KBM-7 (cell line): ENCODE measurements at regions not wholly inside any gene's neighbourhood (a gene's known extent, or its start where the extent isn't known, plus 50 kb on each side); places are given as distances from the start of the nearest gene placed in this dataset.
"Not testable (repeated sequence)": the region's sequence is repeated elsewhere in the genome, so short reads cannot be mapped to it uniquely, and the experiment has no call there.

Experiments
- DNase-seq: peaks from one replicate; pipeline ENCODE4 v3.0.0-alpha.2; 2015
- in situ Hi-C: fragments of 300-500 bp; cut with MboI; formaldehyde crosslinking; loops from 2 replicates; pipeline ENCODE4 v1.14.3; 2020; ENCODE audit warnings: low sequenced_read_pairs, low pct_unique_long_range_greater_than_20kb, mixed read lengths

GRCh38 chr11:38952698-38953097, 2354.7 kb upstream of the RAG2 start:
- DNase-seq, result no peak
- in situ Hi-C loops, result no loop called here

GRCh38 chr11:38950867-38951266, 2352.8 kb upstream of the RAG2 start:
- DNase-seq, result no peak
- in situ Hi-C loops, result no loop called here

DNA sequence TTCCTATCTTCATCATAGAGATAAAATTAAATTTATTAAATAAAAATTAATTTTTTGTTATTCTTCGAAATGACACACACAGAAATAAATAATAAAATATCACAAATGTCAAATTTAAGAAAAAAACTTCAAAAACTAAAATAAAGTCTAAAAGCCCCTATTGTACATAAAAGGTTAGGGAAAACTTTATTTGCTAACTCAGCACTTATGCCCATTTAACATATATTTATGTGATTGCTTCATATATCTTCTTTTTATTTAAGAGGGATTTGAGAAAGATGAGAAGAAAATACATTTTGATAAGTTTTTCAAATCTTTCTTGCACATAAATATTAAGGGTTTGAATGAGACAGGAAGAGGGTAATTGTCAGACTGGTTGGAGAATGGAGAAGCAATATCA, 2350.4 kb upstream of the RAG2 start:
- in situ Hi-C loops, result no loop called here
- peak; percentile 1 for DNase-seq

DNA sequence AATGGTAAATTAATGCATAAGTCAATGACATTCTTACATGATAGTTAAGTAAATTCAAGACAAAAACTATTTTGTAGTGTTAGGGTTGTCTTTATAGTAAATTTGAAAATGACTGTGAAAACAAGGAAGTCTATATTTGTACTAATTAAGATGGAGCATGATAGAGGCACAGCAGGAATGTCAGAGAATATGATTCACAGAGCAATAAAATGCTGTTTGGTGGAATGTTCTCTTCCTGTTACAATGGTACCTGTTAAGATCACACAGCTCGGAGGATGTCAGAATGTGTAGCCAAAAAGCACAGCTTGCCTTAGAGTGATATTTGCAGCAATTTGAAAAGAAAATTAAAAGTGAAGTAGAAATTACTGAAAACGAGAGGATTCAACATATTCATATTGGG, 2339.7 kb upstream of the RAG2 start:
- no peak for DNase-seq
- in situ Hi-C loops, result no loop called here

DNA sequence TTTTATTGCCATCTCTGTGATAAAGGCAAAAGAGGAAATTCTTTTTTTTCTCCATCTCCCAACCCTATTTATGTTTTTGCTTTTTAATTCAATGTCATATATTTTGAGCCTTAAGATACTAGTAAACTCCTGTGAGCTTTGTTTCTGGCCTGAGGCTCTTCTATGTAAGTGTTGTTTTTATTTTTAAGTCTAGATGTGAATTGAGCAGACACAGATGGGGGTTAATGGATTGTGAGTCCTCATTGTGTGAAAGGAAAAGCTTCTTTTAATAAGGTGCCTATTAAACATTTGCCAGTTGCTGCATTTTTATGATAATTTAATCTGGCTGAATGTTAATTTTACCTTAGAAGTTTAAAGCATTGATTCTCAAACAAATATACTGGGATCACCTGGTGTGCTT, 2337.9 kb upstream of the RAG2 start:
- in situ Hi-C loops, result no loop called here

DNA sequence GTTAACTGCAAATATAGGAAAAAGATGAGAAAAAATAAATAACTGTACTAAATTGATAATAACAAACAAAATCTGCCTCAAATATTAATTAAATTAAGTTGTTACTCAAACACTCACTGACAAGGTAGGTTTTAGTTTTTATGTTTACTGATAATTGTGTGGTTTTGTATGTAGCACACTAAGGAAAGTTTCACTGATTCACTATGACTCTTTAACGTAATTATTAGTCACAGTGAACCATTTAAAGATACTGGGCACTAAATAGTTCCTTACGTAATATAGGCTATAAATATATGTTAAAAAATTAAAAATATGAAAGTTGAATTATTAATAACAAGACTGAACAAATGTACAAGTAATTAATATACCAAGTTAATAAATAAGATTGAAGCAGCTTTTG, 2330.0 kb upstream of the RAG2 start:
- DNase-seq, result no peak
- in situ Hi-C loops, result no loop called here

More for the DNA sequence above, 2337.9 kb upstream of the RAG2 start:
- DNase-seq, result no peak

DNA sequence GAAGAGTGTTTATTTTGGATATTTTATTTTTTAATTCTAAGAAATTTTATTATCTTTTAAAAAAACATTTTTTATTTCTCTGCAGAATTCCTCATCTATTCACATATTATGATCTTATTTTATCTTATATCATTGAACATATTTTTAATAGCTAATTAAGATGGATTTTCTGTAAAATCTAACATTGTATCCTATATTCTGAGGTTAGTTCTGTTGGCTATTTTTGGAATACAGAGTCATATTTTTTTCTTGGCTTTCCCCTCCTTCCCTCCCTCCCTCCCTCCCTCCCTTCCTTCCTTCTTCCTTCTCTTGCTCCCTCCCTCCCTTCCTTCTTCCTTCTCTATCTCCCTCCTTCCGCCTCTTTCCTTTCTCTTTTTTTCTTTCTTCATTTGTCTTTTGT, 2326.6 kb upstream of the RAG2 start:
- no peak for DNase-seq
- in situ Hi-C loops, result no loop called here

DNA sequence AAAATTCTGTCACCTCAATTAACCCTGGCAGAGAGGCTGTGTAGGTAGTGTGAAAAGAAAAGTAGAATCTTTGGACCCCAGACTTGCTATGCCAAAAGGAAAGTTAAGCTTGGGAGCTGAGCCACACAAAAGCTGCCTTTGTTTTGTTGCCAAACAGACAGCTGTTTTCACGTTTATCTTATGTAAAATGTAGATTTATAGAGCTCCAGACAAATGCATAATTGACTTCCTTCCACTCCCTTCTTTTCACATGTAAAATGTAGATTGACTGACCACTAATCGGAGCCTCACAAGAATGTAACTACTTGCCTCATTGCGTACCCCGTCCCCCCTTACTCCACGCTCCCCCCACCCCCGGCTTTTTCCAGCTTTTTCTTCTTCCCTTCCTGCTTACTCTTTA, 2302.2 kb upstream of the RAG2 start:
- in situ Hi-C loops, result no loop called here
- DNase-seq, result no peak

- DNase-seq, in situ Hi-C loops: not testable (repeated sequence)
These were observed 2296.2 kb upstream of the RAG2 start for GRCh38 chr11:38894201-38894600.

DNA sequence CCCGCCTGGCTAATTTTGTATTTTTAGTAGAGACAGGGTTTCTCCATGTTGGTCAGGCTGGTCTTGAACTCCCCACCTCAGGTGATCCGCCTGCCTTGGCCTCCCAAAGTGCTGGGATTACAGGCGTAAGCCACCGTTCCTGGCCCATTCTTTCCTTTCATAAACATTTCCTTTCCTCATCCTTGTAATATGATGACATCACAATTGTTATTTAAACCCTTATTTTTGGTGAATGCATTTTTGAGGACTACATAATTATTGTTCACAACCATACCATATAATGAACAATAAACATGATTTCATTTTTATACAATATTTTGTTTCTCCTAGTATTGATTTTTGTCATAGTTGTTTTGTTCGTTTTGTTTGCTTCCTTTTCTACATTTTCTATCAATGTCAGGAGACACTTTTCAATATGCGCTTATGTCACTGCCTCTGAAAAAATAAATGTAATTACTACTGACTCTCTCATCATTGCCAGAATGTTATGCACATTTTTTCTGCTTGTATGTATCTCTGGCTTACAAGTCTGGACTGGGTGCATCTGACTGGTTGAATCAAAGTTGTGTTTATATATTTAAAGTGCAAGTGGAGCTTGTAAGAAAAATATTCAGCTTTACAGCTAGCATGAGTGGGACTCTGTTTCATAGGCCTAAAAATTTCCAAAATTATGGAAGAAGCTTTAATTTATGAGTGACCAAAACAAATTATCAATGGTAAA, 2286.3 kb upstream of the RAG2 start:
- in situ Hi-C loops, result no loop called here
- DNase-seq, result no peak

DNA sequence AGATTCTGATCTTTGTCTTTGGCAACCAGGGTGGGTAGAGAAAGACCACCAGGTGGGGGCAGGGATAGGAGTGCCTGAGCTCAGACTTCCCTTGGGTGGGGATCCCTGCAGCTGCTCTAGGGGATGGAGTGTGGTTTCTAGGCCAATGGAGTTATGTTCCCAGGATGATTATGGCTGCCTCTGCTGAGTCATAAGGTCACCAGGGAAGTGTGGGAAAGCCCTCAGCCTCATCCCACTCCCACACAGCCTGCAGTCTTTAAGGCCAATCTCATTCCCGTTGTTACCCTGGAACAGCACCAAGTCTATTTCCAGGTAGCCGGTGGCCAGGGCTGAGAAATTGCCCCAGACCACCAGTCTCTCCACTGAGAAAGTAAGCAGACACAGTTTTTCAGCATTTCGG, 2269.3 kb upstream of the RAG2 start:
- no peak for DNase-seq
- in situ Hi-C loops, result no loop called here

GRCh38 chr11:38865922-38866321, 2267.9 kb upstream of the RAG2 start:
- DNase-seq, result no peak
- in situ Hi-C loops, result no loop called here

DNA sequence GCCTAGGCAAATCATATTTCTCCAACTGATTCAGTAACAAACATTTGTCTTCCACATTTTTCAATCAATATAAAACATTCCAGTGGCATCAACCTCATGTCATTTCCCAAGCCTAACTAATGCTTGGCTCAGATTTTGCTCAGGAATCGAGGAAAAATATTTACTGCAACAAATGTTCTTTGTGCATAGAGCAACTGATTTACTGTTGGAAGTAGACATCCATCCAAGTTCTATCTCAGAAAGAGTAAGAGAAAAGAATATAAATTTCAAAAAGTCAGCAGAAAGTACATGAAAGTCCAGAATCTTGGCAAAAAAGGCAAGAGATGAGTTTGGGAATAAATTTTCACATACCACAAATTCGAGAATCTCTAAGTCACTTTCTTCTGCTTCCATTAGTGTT, 2245.0 kb upstream of the RAG2 start:
- DNase-seq, result no peak
- in situ Hi-C loops, result no loop called here

DNA sequence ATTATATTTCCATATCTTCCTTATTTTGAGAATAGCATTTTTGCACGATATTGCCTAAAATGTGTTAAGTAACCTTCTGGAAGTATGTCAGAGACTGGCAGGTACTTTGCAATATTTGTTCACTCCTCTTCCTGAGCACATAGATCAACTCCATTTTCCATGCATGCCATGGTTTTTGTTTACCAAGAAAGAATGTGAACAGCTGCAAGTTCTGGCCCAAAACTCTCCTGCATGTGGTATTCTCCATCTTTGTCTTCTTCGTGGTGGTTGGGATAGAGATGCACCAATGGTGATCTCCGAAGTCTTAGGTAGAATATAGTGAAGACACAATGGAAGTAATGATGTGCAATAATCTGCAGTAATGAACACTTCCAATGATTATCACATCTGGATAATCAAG, 2241.0 kb upstream of the RAG2 start:
- DNase-seq, result no peak
- in situ Hi-C loops, result no loop called here

DNA sequence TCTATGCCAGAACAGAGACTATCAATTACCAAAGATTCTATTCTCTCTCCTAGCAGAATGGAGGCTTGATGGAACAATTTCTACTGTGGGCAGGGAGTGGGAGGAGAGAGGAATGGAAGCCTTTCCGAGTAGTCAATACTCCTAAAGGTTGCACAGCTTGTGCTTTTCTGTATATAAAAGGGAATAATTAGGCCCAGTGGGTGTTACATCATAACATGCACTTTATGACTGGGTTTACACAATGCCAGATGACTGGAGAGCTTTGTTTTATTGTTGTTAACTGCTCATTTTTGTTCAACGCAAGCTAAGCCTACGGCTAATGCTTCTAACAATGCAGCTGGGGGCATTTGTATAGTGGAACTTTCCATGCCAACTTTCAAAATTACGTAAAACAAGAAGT, 2237.9 kb upstream of the RAG2 start:
- in situ Hi-C loops, result no loop called here
- DNase-seq, result no peak

GRCh38 chr11:38824573-38824972, 2226.5 kb upstream of the RAG2 start:
- peak; percentile 28 for DNase-seq

DNA sequence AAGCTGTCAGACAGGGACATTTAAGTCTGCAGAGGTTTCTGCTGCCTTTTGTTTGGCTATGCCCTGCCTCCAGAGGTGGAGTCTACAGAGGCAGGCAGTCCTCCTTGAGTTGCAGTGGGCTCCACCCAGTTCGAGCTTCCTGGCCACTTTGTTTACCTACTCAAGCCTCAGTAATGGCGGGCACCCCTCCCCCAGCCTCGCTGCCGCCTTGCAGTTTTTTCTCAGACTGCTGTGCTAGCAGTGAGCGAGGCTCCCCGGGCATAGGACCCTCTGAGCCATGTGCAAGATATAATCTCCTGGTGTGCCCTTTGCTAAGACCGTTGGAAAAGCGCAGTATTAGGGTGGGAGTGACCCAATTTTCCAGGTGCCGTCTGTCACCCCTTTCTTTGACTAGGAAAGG, 2223.8 kb upstream of the RAG2 start:
- DNase-seq, in situ Hi-C loops: not testable (repeated sequence)

More at GRCh38 chr11:38824573-38824972, 2226.5 kb upstream of the RAG2 start:
- in situ Hi-C loops, result no loop called here

DNA sequence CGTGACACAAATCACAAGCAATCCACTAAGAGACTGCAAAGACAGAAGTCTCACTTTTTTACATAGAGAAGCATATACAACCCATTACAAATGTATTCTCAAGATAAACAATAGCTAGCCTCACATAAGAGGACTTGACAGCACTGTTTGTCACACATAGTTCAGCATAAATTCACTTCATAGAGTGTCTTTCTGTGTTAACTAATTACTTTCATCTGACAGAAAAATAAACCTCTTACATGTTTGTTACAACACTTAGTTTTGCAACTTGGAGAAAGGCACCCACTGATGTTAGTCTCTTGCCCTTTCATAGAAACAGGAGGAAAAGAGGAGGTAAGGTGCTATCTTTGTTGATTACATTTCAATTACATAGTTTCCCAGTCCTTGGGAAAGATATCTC, 2221.9 kb upstream of the RAG2 start:
- DNase-seq, result no peak

DNA sequence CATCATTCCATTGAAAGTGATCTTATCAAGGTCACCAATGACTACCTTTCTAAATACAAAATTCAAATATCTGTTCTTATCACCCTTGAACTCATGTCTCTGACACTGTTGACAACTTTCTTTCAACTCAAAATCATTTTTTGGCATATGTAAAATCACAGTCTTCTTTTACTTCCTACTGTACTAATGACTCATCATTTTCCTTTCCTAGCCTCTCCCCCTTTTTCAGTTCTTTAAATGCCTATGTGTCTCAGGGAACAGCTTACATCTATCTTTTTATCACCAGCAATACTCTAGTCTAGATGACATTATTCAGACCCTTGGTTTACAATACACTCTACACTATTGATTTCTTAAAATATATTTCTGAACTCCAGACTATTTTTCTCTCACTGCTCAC, 2220.7 kb upstream of the RAG2 start:
- no peak for DNase-seq

More for the DNA sequence above, 2221.9 kb upstream of the RAG2 start:
- in situ Hi-C loops, result no loop called here

GRCh38 chr11:38814670-38815069, 2216.6 kb upstream of the RAG2 start:
- in situ Hi-C loops, result no loop called here
- DNase-seq, result no peak

More for the DNA sequence above, 2220.7 kb upstream of the RAG2 start:
- in situ Hi-C loops, result no loop called here

DNA sequence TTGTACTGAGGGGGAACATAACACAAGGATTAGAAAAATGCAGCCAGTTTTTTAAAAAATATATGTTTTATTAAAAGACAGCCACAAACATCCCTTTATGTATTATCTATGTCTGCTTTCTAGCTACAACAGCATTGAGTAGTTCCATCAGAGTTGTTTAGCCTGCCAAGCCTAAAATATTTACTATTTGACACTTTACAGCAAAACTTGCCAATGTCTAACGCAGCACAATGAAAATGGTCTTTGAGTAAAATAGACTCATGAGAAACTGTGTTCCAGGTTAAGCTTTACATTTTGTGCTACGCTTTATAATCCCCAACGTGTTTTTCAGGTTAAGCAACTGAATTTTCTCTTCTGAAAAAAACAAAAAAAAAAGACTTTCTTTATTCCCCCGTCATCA, 2211.5 kb upstream of the RAG2 start:
- no peak for DNase-seq
- in situ Hi-C loops, result no loop called here
